CD14-positive monocyte (primary cell): ENCODE measurements at regions not wholly inside any gene's neighbourhood (a gene's known extent, or its start where the extent isn't known, plus 50 kb on each side); places are given as distances from the start of the nearest gene placed in this dataset.

ENCODE experiments used
- DNase-seq, 3 donors: peaks; one replicate each; pipeline ENCODE4 v3.0.0-alpha.2; 2011 to 2022
- H2AFZ ChIP-seq: 2 replicates; pipeline ENCODE4 v1.6.0; 2012; ENCODE audit warnings: mild to moderate bottlenecking, low read depth, low read length, inconsistent platforms; ENCODE audit not compliant: insufficient read depth, poor library complexity, severe bottlenecking
- H3K27ac ChIP-seq, 2 donors: 1 replicate in 1 of 2; 2 replicates in 1 of 2; pipeline ENCODE4 v1.5.1; 2012 to 2013; ENCODE audit warnings: low read length in 2 of 2, control low read depth in 1 of 2, inconsistent platforms in 1 of 2, low read depth in 1 of 2, mild to moderate bottlenecking in 1 of 2
- H3K27me3 ChIP-seq, 2 donors: one replicate each; pipeline versions ENCODE4 v1.6.0 to v1.6.1; 2011 to 2013; ENCODE audit warnings: low read length in 2 of 2; ENCODE audit not compliant: control insufficient read depth in 2 of 2, insufficient read depth in 2 of 2
- H3K36me3 ChIP-seq, 2 donors: replicated peaks in 1 of 2; 1 replicate in 1 of 2; 2 replicates in 1 of 2; pipeline versions ENCODE4 v1.5.1 to v1.6.1; 2012 to 2013; ENCODE audit warnings: low read length in 2 of 2, control low read depth in 1 of 2, inconsistent platforms in 1 of 2, mild to moderate bottlenecking in 1 of 2; ENCODE audit not compliant: insufficient read depth in 2 of 2, control insufficient read depth in 1 of 2
- H3K4me1 ChIP-seq, 2 donors: 1 replicate in 1 of 2; 2 replicates in 1 of 2; pipeline versions ENCODE4 v1.5.1 to v1.6.1; 2012 to 2013; ENCODE audit warnings: low read length in 2 of 2, control low read depth in 1 of 2, inconsistent platforms in 1 of 2, mild to moderate bottlenecking in 1 of 2, moderate library complexity in 1 of 2; ENCODE audit not compliant: insufficient read depth in 2 of 2, control insufficient read depth in 1 of 2
- H3K4me2 ChIP-seq: replicated peaks from 2 replicates; pipeline ENCODE3; 2012; ENCODE audit warnings: low read length, moderate library complexity, mild to moderate bottlenecking; ENCODE audit not compliant: poor library complexity, severe bottlenecking; ENCODE audit errors: extremely low read depth
- H3K4me3 ChIP-seq, 3 experiments: fragments of 200-600 bp in 1 of 3; sonication (generic) in 1 of 3; replicated peaks in 1 of 3; 1 replicate in 2 of 3; 2 replicates in 1 of 3; pipeline ENCODE4 v1.5.1; 2011 to 2013; ENCODE audit warnings: low read length in 3 of 3, mild to moderate bottlenecking in 3 of 3, control low read depth in 2 of 3, low read depth in 2 of 3, inconsistent platforms in 1 of 3, moderate library complexity in 1 of 3
- H3K79me2 ChIP-seq: 2 replicates; pipeline ENCODE4 v1.6.0; 2012; ENCODE audit warnings: mild to moderate bottlenecking, control low read depth, inconsistent platforms, low read length, moderate library complexity; ENCODE audit not compliant: insufficient read depth
- H3K9ac ChIP-seq: 2 replicates; pipeline ENCODE4 v1.6.0; 2017; ENCODE audit warnings: low read length, mild to moderate bottlenecking; ENCODE audit not compliant: insufficient read depth, poor library complexity, severe bottlenecking
- H3K9me3 ChIP-seq, 2 donors: replicated peaks in 1 of 2; 1 replicate in 1 of 2; 2 replicates in 1 of 2; pipeline versions ENCODE4 v1.5.1 to v1.6.1; 2012 to 2013; ENCODE audit warnings: low read length in 2 of 2, control low read depth in 1 of 2; ENCODE audit not compliant: control insufficient read depth in 1 of 2, insufficient read depth in 1 of 2
- H4K20me1 ChIP-seq: 2 replicates; pipeline ENCODE4 v1.6.0; 2012; ENCODE audit warnings: mild to moderate bottlenecking, low read length, control low read depth, moderate library complexity; ENCODE audit not compliant: insufficient read depth
- H3K27ac Mint-ChIP-seq, 7 donors: one replicate each; pipeline ENCODE4 v1.8.0; 2020; ENCODE audit warnings: mild to moderate bottlenecking in 7 of 7, mixed read lengths in 7 of 7, moderate library complexity in 6 of 7, inconsistent platforms in 2 of 7
- H3K27me3 Mint-ChIP-seq, 3 donors: one replicate each; pipeline ENCODE4 v1.8.0; 2021 to 2022; ENCODE audit warnings: low read depth in 3 of 3, mild to moderate bottlenecking in 3 of 3, mixed read lengths in 3 of 3, moderate library complexity in 3 of 3, inconsistent platforms in 1 of 3
- H3K36me3 Mint-ChIP-seq, 2 donors: one replicate each; pipeline ENCODE4 v1.8.0; 2020; ENCODE audit warnings: mixed read lengths in 2 of 2, inconsistent platforms in 1 of 2, mild to moderate bottlenecking in 1 of 2
- H3K4me1 Mint-ChIP-seq: one replicate; pipeline ENCODE4 v1.8.0; 2020; ENCODE audit warnings: mild to moderate bottlenecking, mixed read lengths
- H3K4me3 Mint-ChIP-seq, 2 donors: one replicate each; pipeline ENCODE4 v1.8.0; 2020; ENCODE audit warnings: mild to moderate bottlenecking in 2 of 2, mixed read lengths in 2 of 2, moderate library complexity in 1 of 2
- H3K9me3 Mint-ChIP-seq, 7 donors: one replicate each; pipeline ENCODE4 v1.8.0; 2020 to 2022; ENCODE audit warnings: mixed read lengths in 7 of 7, mild to moderate bottlenecking in 6 of 7, moderate library complexity in 6 of 7, inconsistent platforms in 2 of 7
- WGBS: methylation state at CpG from one replicate; pipeline ENCODE4 v1.1.5; 2013; ENCODE audit warnings: missing lambda C conversion rate; ENCODE audit not compliant: insufficient coverage; 5-methylcytosine and 5-hydroxymethylcytosine counted together
- intact Hi-C, 2 donors: fragments of 100-400 bp; cut with micrococcal nuclease; formaldehyde crosslinking; loops; one replicate each; pipeline versions ENCODE4 v1.15.0 to v1.15.1; 2023
- TF ChIP-seq, protein P1 (sequence below): fragments of 200-600 bp; IDR thresholded peaks from one replicate; pipeline ENCODE4 v1.8.0; 2022; ENCODE audit warnings: antibody characterized with exemption, mild to moderate bottlenecking

DNA sequence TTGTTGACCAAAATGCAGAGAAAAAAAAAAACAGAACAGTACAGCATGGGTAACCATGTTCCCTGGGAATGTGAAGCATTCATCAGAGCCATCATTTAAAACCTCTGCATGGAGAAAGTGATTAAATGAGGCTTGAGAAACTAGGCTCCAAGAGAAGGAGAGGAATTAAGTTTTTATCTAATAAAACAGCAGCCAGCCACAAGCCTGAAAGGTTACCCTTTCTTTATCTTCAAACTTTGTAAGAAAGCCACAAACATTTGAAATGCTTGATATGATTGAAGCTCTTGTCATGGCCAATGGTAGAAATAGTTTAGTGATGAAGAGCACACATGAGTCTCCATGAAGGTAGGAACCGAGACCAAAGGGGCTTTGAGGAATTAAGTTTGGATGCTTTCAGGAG lies 144.9 kb upstream of the SYT1 start:
- H3K9ac ChIP-seq, result no peak overlapping the region
- H3K36me3 ChIP-seq, result no peaks in the 10 kb centered on the region
- H3K27me3 Mint-ChIP-seq, result no peaks in the 10 kb centered on the region
- H3K4me2 ChIP-seq, result no peak overlapping the region
- no peaks in the 10 kb centered on the region for H3K4me1 Mint-ChIP-seq
- H3K4me1 ChIP-seq, result no peaks in the 10 kb centered on the region
- no peak overlapping the region for H3K4me3 ChIP-seq
- no peaks in the 10 kb centered on the region for H3K79me2 ChIP-seq
- intact Hi-C loops, result no loop called here
- no peak for DNase-seq
- no peaks in the 10 kb centered on the region for H3K27me3 ChIP-seq
- H3K36me3 Mint-ChIP-seq, result no peaks in the 10 kb centered on the region
- no peak overlapping the region for H3K27ac Mint-ChIP-seq
- no peak overlapping the region for H3K4me3 Mint-ChIP-seq
- H3K9me3 Mint-ChIP-seq, result peaks cover 0 to 2% (median 0%) of the 10 kb centered on the region in 7 donors
- H3K27ac ChIP-seq, result no peak overlapping the region
- no peaks in the 10 kb centered on the region for H4K20me1 ChIP-seq
- 83% methylated on average over 1 of the region's 1 CpG for WGBS
- H2AFZ ChIP-seq, result no peak overlapping the region
- TF ChIP-seq, protein P1, sequence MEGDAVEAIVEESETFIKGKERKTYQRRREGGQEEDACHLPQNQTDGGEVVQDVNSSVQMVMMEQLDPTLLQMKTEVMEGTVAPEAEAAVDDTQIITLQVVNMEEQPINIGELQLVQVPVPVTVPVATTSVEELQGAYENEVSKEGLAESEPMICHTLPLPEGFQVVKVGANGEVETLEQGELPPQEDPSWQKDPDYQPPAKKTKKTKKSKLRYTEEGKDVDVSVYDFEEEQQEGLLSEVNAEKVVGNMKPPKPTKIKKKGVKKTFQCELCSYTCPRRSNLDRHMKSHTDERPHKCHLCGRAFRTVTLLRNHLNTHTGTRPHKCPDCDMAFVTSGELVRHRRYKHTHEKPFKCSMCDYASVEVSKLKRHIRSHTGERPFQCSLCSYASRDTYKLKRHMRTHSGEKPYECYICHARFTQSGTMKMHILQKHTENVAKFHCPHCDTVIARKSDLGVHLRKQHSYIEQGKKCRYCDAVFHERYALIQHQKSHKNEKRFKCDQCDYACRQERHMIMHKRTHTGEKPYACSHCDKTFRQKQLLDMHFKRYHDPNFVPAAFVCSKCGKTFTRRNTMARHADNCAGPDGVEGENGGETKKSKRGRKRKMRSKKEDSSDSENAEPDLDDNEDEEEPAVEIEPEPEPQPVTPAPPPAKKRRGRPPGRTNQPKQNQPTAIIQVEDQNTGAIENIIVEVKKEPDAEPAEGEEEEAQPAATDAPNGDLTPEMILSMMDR, result no peak
- no peaks in the 10 kb centered on the region for H3K9me3 ChIP-seq

DNA sequence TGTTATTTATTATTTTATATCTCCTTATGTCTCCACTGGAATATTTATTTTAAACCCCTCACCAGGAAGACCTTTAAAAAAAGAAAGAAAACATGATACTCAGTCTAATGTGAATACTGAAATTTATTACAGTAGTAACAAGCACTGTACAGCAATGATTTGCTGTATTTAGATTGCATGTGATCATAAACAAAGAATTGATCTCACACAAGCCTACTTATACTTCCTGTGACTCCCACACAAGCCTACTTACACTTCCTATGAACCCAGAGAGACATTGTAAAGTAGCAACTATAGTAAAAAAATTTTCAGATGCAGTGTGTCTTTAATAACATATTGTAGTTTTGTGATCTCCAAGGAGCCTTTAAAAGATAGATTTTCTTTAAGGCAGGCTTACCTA lies 142.7 kb upstream of the SYT1 start:
- H3K9ac ChIP-seq, result no peak overlapping the region

More for the DNA sequence above, 142.7 kb upstream of the SYT1 start:
- Mint-ChIP-seq H3K4me3 (no peak overlapping the region), H3K36me3 (no peaks in the 10 kb centered on the region), H3K27ac (no peak overlapping the region), H3K4me1 (no peaks in the 10 kb centered on the region), H3K9me3 (peaks cover 0 to 2% (median 0%) of the 10 kb centered on the region in 7 donors), H3K27me3 (no peaks in the 10 kb centered on the region)
- Histone ChIP-seq H3K4me1 (no peaks in the 10 kb centered on the region), H3K27ac (no peak overlapping the region), H3K4me3 (no peak overlapping the region), H4K20me1 (no peaks in the 10 kb centered on the region), H2AFZ (no peak overlapping the region), H3K4me2 (no peak overlapping the region), H3K36me3 (no peaks in the 10 kb centered on the region), H3K9me3 (no peaks in the 10 kb centered on the region), H3K79me2 (no peaks in the 10 kb centered on the region), H3K27me3 (no peaks in the 10 kb centered on the region)
- no peak for DNase-seq
- TF ChIP-seq, protein P1, result no peak
- intact Hi-C loops, result no loop called here
